A549 (cell line): ENCODE measurements at regions not wholly inside any gene's neighbourhood (a gene's known extent, or its start where the extent isn't known, plus 50 kb on each side); places are given as distances from the start of the nearest gene placed in this dataset.

Source experiments
- CEBPB ChIP-seq, 2 experiments: fragments of >200 bp in 1 of 2; sonication (Bioruptor Twin) in 1 of 2; formaldehyde crosslinking in 1 of 2; IDR thresholded peaks; 2 replicates each; pipeline ENCODE4 v1.6.1; 2012 to 2016
- CHD4 ChIP-seq: fragments of 200-600 bp; sonication (generic); IDR thresholded peaks from 2 replicates; pipeline ENCODE4 v1.6.1; 2016; ENCODE audit warnings: antibody characterized with exemption, mild to moderate bottlenecking, borderline replicate concordance
- CTCF ChIP-seq: fragments of >200 bp; sonication (Bioruptor Twin); formaldehyde crosslinking; IDR thresholded peaks from 3 replicates; pipeline ENCODE4 v1.5.1; 2016
- KDM1A ChIP-seq: fragments of 200-600 bp; sonication (generic); IDR thresholded peaks from 2 replicates; pipeline ENCODE4 v1.6.1; 2016; ENCODE audit warnings: low read depth, mild to moderate bottlenecking
- POLR2A ChIP-seq: IDR thresholded peaks from 2 replicates; pipeline ENCODE4 v1.6.1; 2012; ENCODE audit warnings: mild to moderate bottlenecking, low read length
- REST ChIP-seq: fragments of 200-600 bp; sonication (generic); IDR thresholded peaks from 2 replicates; pipeline ENCODE4 v1.6.1; 2016; ENCODE audit warnings: antibody characterized with exemption, mild to moderate bottlenecking, moderate library complexity
- SMC3 ChIP-seq: fragments of >200 bp; sonication (Bioruptor Twin); formaldehyde crosslinking; IDR thresholded peaks from 3 replicates; pipeline ENCODE4 v1.6.1; 2018; ENCODE audit warnings: inconsistent platforms
- TP53 ChIP-seq: fragments of 250-450 bp; sonication (Bioruptor Pico); IDR thresholded peaks from 2 replicates; pipeline ENCODE4 v1.5.0; 2021; ENCODE audit warnings: mild to moderate bottlenecking, moderate library complexity

GRCh38 chr4:173794662-173795061, 264.6 kb upstream of the HAND2 start:
- TF ChIP-seq CTCF (no peak), SMC3 (no peak), REST (no peak), POLR2A (no peak), CEBPB (IDR thresholded peaks at IDR 0.05) (no peak), KDM1A (no peak), TP53 (CRISPR knock-in tag) (no peak), CHD4 (no peak)
